SU-DHL-6 (cell line): ENCODE measurements at regions not wholly inside any gene's neighbourhood (a gene's known extent, or its start where the extent isn't known, plus 50 kb on each side); places are given as distances from the start of the nearest gene placed in this dataset.

ENCODE experiments used
- CTCF ChIP-seq: fragments of 200-600 bp; sonication (generic); IDR thresholded peaks from one replicate; pipeline ENCODE4 v1.5.1; 2017; ENCODE audit warnings: antibody characterized with exemption, mild to moderate bottlenecking, low read length, moderate library complexity; ENCODE audit not compliant: insufficient read depth, poor library complexity, severe bottlenecking
- EZH2phosphoT487 ChIP-seq: fragments of 200-600 bp; sonication (generic), shearing (Covaris generic); conservative IDR thresholded peaks from 2 replicates; pipeline ENCODE4 v1.6.1; 2018; ENCODE audit warnings: mild to moderate bottlenecking, antibody characterized with exemption, low read length, moderate library complexity, mixed read lengths

GRCh38 chr15:95577927-95578326, 752.6 kb upstream of the NR2F2 start:
- no peak for TF ChIP-seq CTCF
- no peak for TF ChIP-seq EZH2phosphoT487
